BE2C (cell line): ENCODE measurements at regions not wholly inside any gene's neighbourhood (a gene's known extent, or its start where the extent isn't known, plus 50 kb on each side); places are given as distances from the start of the nearest gene placed in this dataset.

Source experiments
- DNase-seq: peaks from one replicate; pipeline ENCODE4 v3.0.0-alpha.2; 2020
- H3K27me3 ChIP-seq: fragments of 250-450 bp; sonication (Bioruptor Pico); 2 replicates; pipeline ENCODE4 v1.5.1; 2020; ENCODE audit warnings: mild to moderate bottlenecking
- H3K36me3 ChIP-seq: fragments of 250-450 bp; sonication (Bioruptor Pico); 2 replicates; pipeline ENCODE4 v1.5.1; 2020; ENCODE audit warnings: mild to moderate bottlenecking
- H3K4me1 ChIP-seq: fragments of 250-450 bp; sonication (Bioruptor Pico); 2 replicates; pipeline ENCODE4 v1.5.1; 2020
- H3K4me3 ChIP-seq: 2 replicates; pipeline ENCODE4 v1.5.1; 2011; ENCODE audit warnings: low read depth, low read length
- H3K9me3 ChIP-seq: fragments of 250-450 bp; sonication (Bioruptor Pico); 2 replicates; pipeline ENCODE4 v1.5.1; 2020
- TF ChIP-seq, protein P1 (sequence below): IDR thresholded peaks from 2 replicates; pipeline ENCODE4 v1.5.1; 2012; ENCODE audit warnings: mild to moderate bottlenecking, low read depth, low read length

DNA sequence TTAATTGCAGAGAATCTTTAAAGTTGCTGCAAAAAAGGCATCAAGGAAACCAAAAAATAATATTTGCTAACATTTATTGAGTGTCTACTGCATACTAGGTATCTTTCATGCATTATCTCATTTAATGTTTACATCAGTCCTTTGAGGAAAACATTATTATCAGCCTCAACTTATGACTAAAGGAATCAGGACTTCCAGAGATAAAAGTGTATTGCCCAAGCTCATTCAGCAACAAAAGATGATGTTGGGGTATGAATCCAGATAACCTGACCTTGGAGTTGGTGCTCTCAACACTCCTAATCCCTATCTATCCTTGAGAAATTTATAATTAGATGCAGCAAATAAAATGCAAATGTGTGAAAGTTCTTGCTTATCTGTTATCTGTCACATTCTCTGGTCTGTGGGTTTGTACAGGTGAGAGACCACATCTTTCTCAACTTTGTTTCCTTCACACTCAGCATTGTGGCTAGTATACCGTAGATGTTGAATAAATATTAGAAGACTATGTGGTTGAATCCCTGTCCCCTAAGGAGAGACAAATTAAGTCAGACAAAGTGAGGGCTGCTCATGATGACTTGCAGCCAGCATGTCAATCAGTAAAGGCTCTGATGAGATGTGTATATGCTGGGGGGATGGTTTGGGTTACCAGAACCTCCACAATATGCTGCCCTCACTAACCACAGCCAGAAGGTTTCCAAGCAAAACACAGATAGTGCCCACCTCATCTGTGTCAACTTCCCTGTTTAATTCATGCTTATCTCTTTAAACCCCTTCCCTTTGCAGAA is 82.6 kb downstream of the NOG start:
- H3K36me3 ChIP-seq, result no peaks in the 10 kb centered on the region
- H3K27me3 ChIP-seq, result peaks cover 21% of the 10 kb centered on the region
- H3K9me3 ChIP-seq, result no peaks in the 10 kb centered on the region
- no peaks in the 10 kb centered on the region for H3K4me1 ChIP-seq
- H3K4me3 ChIP-seq, result no peak overlapping the region
- TF ChIP-seq, protein P1, sequence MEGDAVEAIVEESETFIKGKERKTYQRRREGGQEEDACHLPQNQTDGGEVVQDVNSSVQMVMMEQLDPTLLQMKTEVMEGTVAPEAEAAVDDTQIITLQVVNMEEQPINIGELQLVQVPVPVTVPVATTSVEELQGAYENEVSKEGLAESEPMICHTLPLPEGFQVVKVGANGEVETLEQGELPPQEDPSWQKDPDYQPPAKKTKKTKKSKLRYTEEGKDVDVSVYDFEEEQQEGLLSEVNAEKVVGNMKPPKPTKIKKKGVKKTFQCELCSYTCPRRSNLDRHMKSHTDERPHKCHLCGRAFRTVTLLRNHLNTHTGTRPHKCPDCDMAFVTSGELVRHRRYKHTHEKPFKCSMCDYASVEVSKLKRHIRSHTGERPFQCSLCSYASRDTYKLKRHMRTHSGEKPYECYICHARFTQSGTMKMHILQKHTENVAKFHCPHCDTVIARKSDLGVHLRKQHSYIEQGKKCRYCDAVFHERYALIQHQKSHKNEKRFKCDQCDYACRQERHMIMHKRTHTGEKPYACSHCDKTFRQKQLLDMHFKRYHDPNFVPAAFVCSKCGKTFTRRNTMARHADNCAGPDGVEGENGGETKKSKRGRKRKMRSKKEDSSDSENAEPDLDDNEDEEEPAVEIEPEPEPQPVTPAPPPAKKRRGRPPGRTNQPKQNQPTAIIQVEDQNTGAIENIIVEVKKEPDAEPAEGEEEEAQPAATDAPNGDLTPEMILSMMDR, result no peak
- DNase-seq, result no peak

DNA sequence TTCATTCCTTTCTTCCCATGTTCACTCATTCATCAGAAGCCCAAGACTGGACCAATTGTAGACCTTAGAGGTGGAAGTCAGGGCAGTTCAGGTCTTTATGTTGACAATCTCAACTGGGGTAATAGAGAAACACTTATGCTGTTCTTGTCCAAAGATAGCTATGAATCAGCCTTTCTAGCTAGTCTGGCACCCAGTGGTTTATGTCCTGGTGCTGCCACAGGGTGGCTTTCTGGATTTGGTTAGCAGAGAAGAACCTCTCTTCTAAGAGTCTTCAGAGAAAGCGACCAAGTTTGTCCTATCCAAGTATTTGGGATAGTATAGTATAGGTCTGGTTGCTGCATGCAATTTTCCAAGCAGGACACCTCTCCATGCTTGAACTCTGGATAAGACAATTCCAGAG is 83.3 kb downstream of the NOG start:
- Histone ChIP-seq H3K27me3 (peaks cover 21% of the 10 kb centered on the region), H3K36me3 (no peaks in the 10 kb centered on the region), H3K9me3 (no peaks in the 10 kb centered on the region), H3K4me3 (no peak overlapping the region), H3K4me1 (no peaks in the 10 kb centered on the region)
- TF ChIP-seq, protein P1, result no peak
- DNase-seq, result no peak

DNA sequence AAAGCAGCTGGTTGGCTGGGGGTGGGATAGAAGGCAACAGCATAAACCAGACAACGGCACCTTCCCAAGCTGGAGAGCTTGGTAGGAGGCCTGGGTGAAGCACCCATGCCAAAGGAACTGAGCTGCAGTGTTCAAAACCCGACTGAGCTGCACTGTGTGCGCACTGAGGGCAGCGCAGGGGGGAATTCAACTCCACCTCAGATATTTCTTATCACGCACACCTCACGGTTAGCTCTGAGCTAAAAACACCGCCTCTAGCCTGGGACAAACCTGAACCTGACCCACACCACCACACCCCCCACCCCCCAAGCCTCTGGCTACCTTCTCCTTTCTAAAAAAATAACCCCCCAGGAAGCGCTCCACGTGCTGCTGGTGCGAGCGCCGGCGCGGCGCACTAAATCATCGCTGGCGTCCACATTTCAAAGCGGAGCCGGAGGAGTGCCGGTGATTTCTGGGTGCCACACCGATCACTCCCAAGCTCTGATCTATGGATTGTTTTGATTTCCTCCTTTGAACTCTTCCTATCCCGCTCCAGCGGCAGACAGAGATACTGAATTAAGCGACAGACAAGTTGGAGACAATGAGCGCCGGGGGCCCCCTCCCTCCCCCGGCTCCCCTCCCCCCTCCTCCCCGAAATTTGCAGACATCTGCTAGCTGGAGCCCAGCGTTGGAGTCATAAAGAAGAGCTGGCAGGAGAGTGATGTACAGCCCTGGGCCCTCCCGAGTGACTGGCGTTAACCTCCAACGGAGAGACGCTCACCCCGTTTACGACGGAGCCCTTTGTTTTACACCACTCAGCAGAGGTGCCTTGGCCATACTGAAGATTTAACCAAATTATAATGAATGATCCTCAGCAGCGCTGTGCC is 85.0 kb downstream of the NOG start:
- DNase-seq, result no peak
- Histone ChIP-seq H3K9me3 (no peaks in the 10 kb centered on the region), H3K4me1 (no peaks in the 10 kb centered on the region), H3K36me3 (no peaks in the 10 kb centered on the region), H3K27me3 (peaks cover 21% of the 10 kb centered on the region), H3K4me3 (0 out of 2 replicates have a peak overlapping the region, but pooled peaks have one; percentile 4)
- TF ChIP-seq, protein P1, result no peak

DNA sequence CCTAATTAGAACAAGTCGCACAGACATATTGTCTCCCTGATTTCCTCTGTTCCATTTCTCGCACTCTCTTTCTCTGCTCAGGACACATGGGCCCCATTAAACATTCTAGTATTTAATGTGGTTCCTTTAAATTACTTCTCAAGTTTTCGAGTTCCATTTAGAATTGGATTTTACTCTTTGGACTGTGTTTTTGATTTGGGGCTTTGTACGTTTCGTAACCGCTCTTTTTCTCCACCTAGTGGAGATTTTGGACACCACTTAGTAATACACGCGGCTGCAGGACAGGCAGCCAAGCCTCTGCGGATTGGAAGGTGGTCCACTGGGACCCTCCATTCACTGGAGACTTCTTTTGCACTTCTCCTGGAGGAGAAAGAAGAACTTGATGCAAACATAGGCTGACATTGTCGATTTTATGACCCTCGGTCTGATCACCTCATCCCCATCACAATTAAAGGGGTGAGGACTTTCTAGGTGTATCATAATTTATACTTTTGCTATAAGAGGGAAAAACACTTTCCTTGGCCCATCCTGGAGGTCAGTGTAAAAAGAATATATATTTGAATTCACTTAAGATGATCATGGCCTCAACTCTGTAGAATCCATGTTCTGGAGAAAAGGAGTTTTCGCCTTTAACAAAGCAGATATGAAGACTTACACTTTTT is 85.7 kb downstream of the NOG start:
- Histone ChIP-seq H3K9me3 (no peaks in the 10 kb centered on the region), H3K4me3 (0 out of 2 replicates have a peak overlapping the region, but pooled peaks have one; percentile 4)

GRCh38 chr17:56679777-56680422 is 86.4 kb downstream of the NOG start:
- TF ChIP-seq, protein P1, result no peak
- Histone ChIP-seq H3K36me3 (no peaks in the 10 kb centered on the region), H3K9me3 (no peaks in the 10 kb centered on the region), H3K27me3 (peaks cover 21% of the 10 kb centered on the region), H3K4me1 (no peaks in the 10 kb centered on the region), H3K4me3 (no peak overlapping the region)
- no peak for DNase-seq

More for the DNA sequence above, 85.7 kb downstream of the NOG start:
- Histone ChIP-seq H3K27me3 (peaks cover 21% of the 10 kb centered on the region), H3K4me1 (no peaks in the 10 kb centered on the region), H3K36me3 (no peaks in the 10 kb centered on the region)
- no peak for DNase-seq
- TF ChIP-seq, protein P1, result peak; percentile 66
